B cell (primary cell): ENCODE measurements at regions not wholly inside any gene's neighbourhood (a gene's known extent, or its start where the extent isn't known, plus 50 kb on each side); places are given as distances from the start of the nearest gene placed in this dataset.

Experiments
- ATAC-seq: fragments of 200-7000 bp; cut with Tn5 transposase; one replicate; pipeline ENCODE4 v1.10.0; 2021; ENCODE audit warnings: low read depth, mild to moderate bottlenecking, moderate number of reproducible peaks, moderate library complexity
- CTCF ChIA-PET: fragments of 350-600 bp; sonication (Branson Sonifier 250); formaldehyde crosslinking; loops from one replicate; lab custom pipeline; 2021; ENCODE audit warnings: antibody characterized with exemption, inconsistent platforms; lab: Charles Lee
- POLR2A ChIA-PET: fragments of 350-600 bp; sonication (Branson Sonifier 250); formaldehyde crosslinking; loops from one replicate; lab custom pipeline; 2021; ENCODE audit warnings: antibody characterized with exemption; lab: Charles Lee
- DNase-seq: peaks from one replicate; pipeline ENCODE4 v3.0.0; 2013
- H2AFZ ChIP-seq: 2 replicates; pipeline ENCODE4 v1.6.1; 2012; ENCODE audit warnings: mild to moderate bottlenecking, low read depth, low read length; ENCODE audit not compliant: insufficient read depth, poor library complexity, severe bottlenecking
- H3K27ac ChIP-seq, 2 donors: 1 replicate in 1 of 2; 2 replicates in 1 of 2; pipeline ENCODE4 v1.5.1; 2012 to 2013; ENCODE audit warnings: low read length in 2 of 2, mild to moderate bottlenecking in 2 of 2, moderate library complexity in 1 of 2
- H3K27me3 ChIP-seq, 4 experiments: fragments of 200-600 bp in 1 of 4; sonication (generic) in 1 of 4; replicated peaks in 1 of 4; 1 replicate in 2 of 4; 2 replicates in 2 of 4; pipeline versions ENCODE4 v1.6.1 to v1.7.0; 2013 to 2016; ENCODE audit warnings: low read length in 3 of 4, mild to moderate bottlenecking in 2 of 4, mixed read lengths in 1 of 4, moderate library complexity in 1 of 4; ENCODE audit not compliant: insufficient read depth in 4 of 4, control insufficient read depth in 3 of 4; ENCODE audit errors: control extremely low read depth in 1 of 4
- H3K36me3 ChIP-seq, 2 experiments: replicated peaks in 1 of 2; 1 replicate in 1 of 2; 2 replicates in 1 of 2; pipeline versions ENCODE4 v1.6.1 to v1.7.1; 2013; ENCODE audit warnings: low read length in 1 of 2; ENCODE audit not compliant: insufficient read depth in 2 of 2, control insufficient read depth in 1 of 2; ENCODE audit errors: control extremely low read depth in 1 of 2, extremely low read depth in 1 of 2
- H3K4me1 ChIP-seq, 2 donors: fragments of 200-600 bp in 1 of 2; sonication (generic) in 1 of 2; 1 replicate in 1 of 2; 2 replicates in 1 of 2; pipeline versions ENCODE4 v1.5.1 to v1.6.1; 2013 to 2017; ENCODE audit warnings: low read length in 2 of 2; ENCODE audit not compliant: control insufficient read depth in 2 of 2, insufficient read depth in 2 of 2
- H3K4me2 ChIP-seq: replicated peaks from 2 replicates; pipeline ENCODE3; 2012; ENCODE audit warnings: mild to moderate bottlenecking, low read depth, low read length; ENCODE audit not compliant: poor library complexity, severe bottlenecking
- H3K4me3 ChIP-seq, 5 experiments: fragments of 200-600 bp in 1 of 5; sonication (generic) in 1 of 5; 1 replicate in 3 of 5; 2 replicates in 2 of 5; pipeline versions ENCODE4 v1.5.1 to v1.7.0; 2011 to 2016; ENCODE audit warnings: low read length in 4 of 5, mild to moderate bottlenecking in 4 of 5, low read depth in 2 of 5, control low read depth in 1 of 5, moderate library complexity in 1 of 5; ENCODE audit not compliant: insufficient read depth in 1 of 5; ENCODE audit errors: control extremely low read depth in 1 of 5, extremely low read depth in 1 of 5
- H3K79me2 ChIP-seq: fragments of 200-600 bp; sonication (generic); one replicate; pipeline ENCODE4 v1.6.0; 2016; ENCODE audit warnings: low read length; ENCODE audit not compliant: control insufficient read depth, insufficient read depth
- H3K9ac ChIP-seq: fragments of 200-600 bp; sonication (generic); 2 replicates; pipeline ENCODE4 v1.6.1; 2017; ENCODE audit warnings: mild to moderate bottlenecking, low read length, moderate library complexity
- H3K9me3 ChIP-seq, 3 donors: one replicate each; pipeline versions ENCODE4 v1.6.1 to v1.7.1; 2013; ENCODE audit warnings: low read length in 2 of 3; ENCODE audit not compliant: control insufficient read depth in 2 of 3, insufficient read depth in 1 of 3; ENCODE audit errors: control extremely low read depth in 1 of 3
- H4K20me1 ChIP-seq: 2 replicates; pipeline ENCODE4 v1.6.0; 2012; ENCODE audit warnings: mild to moderate bottlenecking, low read length; ENCODE audit not compliant: insufficient read depth, control insufficient read depth, poor library complexity, severe bottlenecking
- H3K27ac Mint-ChIP-seq: one replicate; pipeline ENCODE4 v1.8.0; 2021; ENCODE audit warnings: mixed read lengths
- H3K27me3 Mint-ChIP-seq: one replicate; pipeline ENCODE4 v1.8.0; 2021; ENCODE audit warnings: mixed read lengths
- H3K4me1 Mint-ChIP-seq: one replicate; pipeline ENCODE4 v1.8.0; 2021; ENCODE audit warnings: mixed read lengths
- H3K4me3 Mint-ChIP-seq: one replicate; pipeline ENCODE4 v1.8.0; 2021; ENCODE audit warnings: mixed read lengths
- H3K9me3 Mint-ChIP-seq: one replicate; pipeline ENCODE4 v1.8.0; 2022; ENCODE audit warnings: mixed read lengths; ENCODE audit not compliant: insufficient read depth
- CTCF ChIP-seq: fragments of 200-600 bp; IDR thresholded peaks from one replicate; pipeline ENCODE4 v1.8.0; 2022; ENCODE audit warnings: antibody characterized with exemption, mild to moderate bottlenecking
- EZH2 ChIP-seq: IDR thresholded peaks from 2 replicates; pipeline ENCODE4 v1.6.1; 2012; ENCODE audit warnings: borderline replicate concordance, low read depth, mild to moderate bottlenecking, moderate library complexity, low read length; ENCODE audit not compliant: insufficient read depth, poor library complexity, severe bottlenecking
- WGBS: methylation state at CpG from one replicate; pipeline ENCODE4 v1.1.5; 2013; ENCODE audit warnings: missing lambda C conversion rate; ENCODE audit not compliant: insufficient coverage; 5-methylcytosine and 5-hydroxymethylcytosine counted together
- intact Hi-C: fragments of 100-400 bp; cut with micrococcal nuclease; formaldehyde crosslinking; loops from one replicate; pipeline ENCODE4 v1.10.0; 2022

- H4K20me1 ChIP-seq = no peaks in the 10 kb centered on the region
- peaks cover 0 to 3% (median 2%) of the 10 kb centered on the region in 3 donors for H3K9me3 ChIP-seq
- H3K9ac ChIP-seq = no peak overlapping the region
- no peaks in the 10 kb centered on the region for H3K79me2 ChIP-seq
- H3K4me2 ChIP-seq = no peak overlapping the region
- H3K4me1 Mint-ChIP-seq = no peaks in the 10 kb centered on the region
- TF ChIP-seq CTCF = no peak
- no peak for TF ChIP-seq EZH2
- POLR2A ChIA-PET = no interaction called here
- no peaks in the 10 kb centered on the region for H3K27me3 ChIP-seq
- DNase-seq = no peak
- no peak overlapping the region for H3K4me3 Mint-ChIP-seq
- H2AFZ ChIP-seq = no peak overlapping the region
- no peak overlapping the region for H3K27ac Mint-ChIP-seq
- no peaks in the 10 kb centered on the region for H3K36me3 ChIP-seq
- no peak overlapping the region for H3K4me3 ChIP-seq
- ATAC-seq = no peak
- H3K27me3 Mint-ChIP-seq = no peaks in the 10 kb centered on the region
- no CpG with 5 or more reads among the region's 3 CpGs for WGBS
- intact Hi-C loops = no loop called here
- H3K4me1 ChIP-seq = no peaks in the 10 kb centered on the region
- CTCF ChIA-PET = no interaction called here
- peaks cover 3% of the 10 kb centered on the region for H3K9me3 Mint-ChIP-seq
- H3K27ac ChIP-seq = no peak overlapping the region
Observed at GRCh38 chr5:125517973-125518550, 771.6 kb upstream of the ZNF608 start.

- Histone ChIP-seq H3K4me2 (no peak overlapping the region), H4K20me1 (no peaks in the 10 kb centered on the region), H2AFZ (no peak overlapping the region), H3K79me2 (no peaks in the 10 kb centered on the region), H3K9me3 (peaks cover 0 to 3% (median 2%) of the 10 kb centered on the region in 3 donors), H3K36me3 (no peaks in the 10 kb centered on the region), H3K27ac (no peak overlapping the region), H3K4me3 (no peak overlapping the region), H3K4me1 (no peaks in the 10 kb centered on the region), H3K9ac (no peak overlapping the region), H3K27me3 (no peaks in the 10 kb centered on the region)
- TF ChIP-seq EZH2 = no peak
- TF ChIP-seq CTCF = no peak
- Mint-ChIP-seq H3K4me3 (no peak overlapping the region), H3K27ac (no peak overlapping the region), H3K9me3 (peaks cover 3% of the 10 kb centered on the region), H3K4me1 (no peaks in the 10 kb centered on the region), H3K27me3 (no peaks in the 10 kb centered on the region)
- POLR2A ChIA-PET = no interaction called here
- WGBS = no CpG with 5 or more reads among the region's 1 CpG
- intact Hi-C loops = no loop called here
- DNase-seq (no peak), ATAC-seq (no peak)
- CTCF ChIA-PET = no interaction called here
Observed at GRCh38 chr5:125521289-125521688, 774.9 kb upstream of the ZNF608 start.
